CD14-positive monocyte (primary cell): ENCODE measurements at regions not wholly inside any gene's neighbourhood (a gene's known extent, or its start where the extent isn't known, plus 50 kb on each side); places are given as distances from the start of the nearest gene placed in this dataset.

Experiments used
- DNase-seq, 3 donors: peaks; one replicate each; pipeline ENCODE4 v3.0.0-alpha.2; 2011 to 2022
- H2AFZ ChIP-seq: 2 replicates; pipeline ENCODE4 v1.6.0; 2012; ENCODE audit warnings: mild to moderate bottlenecking, low read depth, low read length, inconsistent platforms; ENCODE audit not compliant: insufficient read depth, poor library complexity, severe bottlenecking
- H3K27ac ChIP-seq, 2 donors: 1 replicate in 1 of 2; 2 replicates in 1 of 2; pipeline ENCODE4 v1.5.1; 2012 to 2013; ENCODE audit warnings: low read length in 2 of 2, control low read depth in 1 of 2, inconsistent platforms in 1 of 2, low read depth in 1 of 2, mild to moderate bottlenecking in 1 of 2
- H3K27me3 ChIP-seq, 2 donors: one replicate each; pipeline versions ENCODE4 v1.6.0 to v1.6.1; 2011 to 2013; ENCODE audit warnings: low read length in 2 of 2; ENCODE audit not compliant: control insufficient read depth in 2 of 2, insufficient read depth in 2 of 2
- H3K36me3 ChIP-seq, 2 donors: replicated peaks in 1 of 2; 1 replicate in 1 of 2; 2 replicates in 1 of 2; pipeline versions ENCODE4 v1.5.1 to v1.6.1; 2012 to 2013; ENCODE audit warnings: low read length in 2 of 2, control low read depth in 1 of 2, inconsistent platforms in 1 of 2, mild to moderate bottlenecking in 1 of 2; ENCODE audit not compliant: insufficient read depth in 2 of 2, control insufficient read depth in 1 of 2
- H3K4me1 ChIP-seq, 2 donors: 1 replicate in 1 of 2; 2 replicates in 1 of 2; pipeline versions ENCODE4 v1.5.1 to v1.6.1; 2012 to 2013; ENCODE audit warnings: low read length in 2 of 2, control low read depth in 1 of 2, inconsistent platforms in 1 of 2, mild to moderate bottlenecking in 1 of 2, moderate library complexity in 1 of 2; ENCODE audit not compliant: insufficient read depth in 2 of 2, control insufficient read depth in 1 of 2
- H3K4me2 ChIP-seq: replicated peaks from 2 replicates; pipeline ENCODE3; 2012; ENCODE audit warnings: low read length, moderate library complexity, mild to moderate bottlenecking; ENCODE audit not compliant: poor library complexity, severe bottlenecking; ENCODE audit errors: extremely low read depth
- H3K4me3 ChIP-seq, 3 experiments: fragments of 200-600 bp in 1 of 3; sonication (generic) in 1 of 3; replicated peaks in 1 of 3; 1 replicate in 2 of 3; 2 replicates in 1 of 3; pipeline ENCODE4 v1.5.1; 2011 to 2013; ENCODE audit warnings: low read length in 3 of 3, mild to moderate bottlenecking in 3 of 3, control low read depth in 2 of 3, low read depth in 2 of 3, inconsistent platforms in 1 of 3, moderate library complexity in 1 of 3
- H3K79me2 ChIP-seq: 2 replicates; pipeline ENCODE4 v1.6.0; 2012; ENCODE audit warnings: mild to moderate bottlenecking, control low read depth, inconsistent platforms, low read length, moderate library complexity; ENCODE audit not compliant: insufficient read depth
- H3K9ac ChIP-seq: 2 replicates; pipeline ENCODE4 v1.6.0; 2017; ENCODE audit warnings: low read length, mild to moderate bottlenecking; ENCODE audit not compliant: insufficient read depth, poor library complexity, severe bottlenecking
- H3K9me3 ChIP-seq, 2 donors: replicated peaks in 1 of 2; 1 replicate in 1 of 2; 2 replicates in 1 of 2; pipeline versions ENCODE4 v1.5.1 to v1.6.1; 2012 to 2013; ENCODE audit warnings: low read length in 2 of 2, control low read depth in 1 of 2; ENCODE audit not compliant: control insufficient read depth in 1 of 2, insufficient read depth in 1 of 2
- H4K20me1 ChIP-seq: 2 replicates; pipeline ENCODE4 v1.6.0; 2012; ENCODE audit warnings: mild to moderate bottlenecking, low read length, control low read depth, moderate library complexity; ENCODE audit not compliant: insufficient read depth
- H3K27ac Mint-ChIP-seq, 7 donors: one replicate each; pipeline ENCODE4 v1.8.0; 2020; ENCODE audit warnings: mild to moderate bottlenecking in 7 of 7, mixed read lengths in 7 of 7, moderate library complexity in 6 of 7, inconsistent platforms in 2 of 7
- H3K27me3 Mint-ChIP-seq, 3 donors: one replicate each; pipeline ENCODE4 v1.8.0; 2021 to 2022; ENCODE audit warnings: low read depth in 3 of 3, mild to moderate bottlenecking in 3 of 3, mixed read lengths in 3 of 3, moderate library complexity in 3 of 3, inconsistent platforms in 1 of 3
- H3K36me3 Mint-ChIP-seq, 2 donors: one replicate each; pipeline ENCODE4 v1.8.0; 2020; ENCODE audit warnings: mixed read lengths in 2 of 2, inconsistent platforms in 1 of 2, mild to moderate bottlenecking in 1 of 2
- H3K4me1 Mint-ChIP-seq: one replicate; pipeline ENCODE4 v1.8.0; 2020; ENCODE audit warnings: mild to moderate bottlenecking, mixed read lengths
- H3K4me3 Mint-ChIP-seq, 2 donors: one replicate each; pipeline ENCODE4 v1.8.0; 2020; ENCODE audit warnings: mild to moderate bottlenecking in 2 of 2, mixed read lengths in 2 of 2, moderate library complexity in 1 of 2
- H3K9me3 Mint-ChIP-seq, 7 donors: one replicate each; pipeline ENCODE4 v1.8.0; 2020 to 2022; ENCODE audit warnings: mixed read lengths in 7 of 7, mild to moderate bottlenecking in 6 of 7, moderate library complexity in 6 of 7, inconsistent platforms in 2 of 7
- CTCF ChIP-seq: fragments of 200-600 bp; IDR thresholded peaks from one replicate; pipeline ENCODE4 v1.8.0; 2022; ENCODE audit warnings: antibody characterized with exemption, mild to moderate bottlenecking
- WGBS: methylation state at CpG from one replicate; pipeline ENCODE4 v1.1.5; 2013; ENCODE audit warnings: missing lambda C conversion rate; ENCODE audit not compliant: insufficient coverage; 5-methylcytosine and 5-hydroxymethylcytosine counted together
- intact Hi-C, 2 donors: fragments of 100-400 bp; cut with micrococcal nuclease; formaldehyde crosslinking; loops; one replicate each; pipeline versions ENCODE4 v1.15.0 to v1.15.1; 2023

DNA sequence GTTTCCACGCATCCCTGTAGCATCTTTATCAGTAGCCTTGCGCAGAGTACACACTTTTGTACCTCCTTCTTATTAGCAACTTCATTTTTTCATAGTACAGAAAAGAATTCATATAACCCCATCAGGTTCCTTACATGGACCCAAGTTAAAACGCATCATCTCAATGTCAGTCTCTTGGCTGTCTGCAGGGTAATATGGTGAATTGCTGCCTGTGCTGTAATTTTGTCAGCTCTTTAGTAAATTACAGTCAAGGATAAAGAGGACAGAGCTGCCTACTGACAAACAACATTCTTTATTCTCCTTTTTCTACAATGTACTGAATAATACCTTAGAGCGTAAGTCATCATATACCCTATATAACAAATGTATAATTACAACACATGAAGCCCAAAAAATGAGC lies 222.5 kb downstream of the MRPL39 start:
- Histone ChIP-seq H3K36me3 (no peaks in the 10 kb centered on the region), H3K4me3 (no peak overlapping the region), H4K20me1 (no peaks in the 10 kb centered on the region), H3K9ac (no peak overlapping the region), H3K27me3 (no peaks in the 10 kb centered on the region), H2AFZ (no peak overlapping the region), H3K4me1 (no peaks in the 10 kb centered on the region), H3K4me2 (no peak overlapping the region), H3K27ac (no peak overlapping the region), H3K9me3 (no peaks in the 10 kb centered on the region), H3K79me2 (no peaks in the 10 kb centered on the region)
- intact Hi-C loops: no loop called here
- no peak for DNase-seq
- Mint-ChIP-seq H3K27ac (no peak overlapping the region), H3K9me3 (peaks cover 0 to 2% (median 0%) of the 10 kb centered on the region in 7 donors), H3K4me1 (no peaks in the 10 kb centered on the region), H3K36me3 (no peaks in the 10 kb centered on the region), H3K4me3 (no peak overlapping the region), H3K27me3 (peaks cover 0 to 7% (median 2%) of the 10 kb centered on the region in 3 donors)
- whole genome bisulfite sequencing: 100% methylated on average over 1 of the region's 4 CpGs
- no peak for TF ChIP-seq CTCF

GRCh38 chr21:25383545-25383944 lies 223.7 kb downstream of the MRPL39 start:
- H3K27me3 Mint-ChIP-seq: peaks cover 0 to 5% (median 2%) of the 10 kb centered on the region in 3 donors
- no peak overlapping the region for H3K9ac ChIP-seq
- no peak overlapping the region for H3K4me3 ChIP-seq
- no peak overlapping the region for H3K4me2 ChIP-seq
- no peaks in the 10 kb centered on the region for H3K4me1 ChIP-seq
- no peaks in the 10 kb centered on the region for H3K4me1 Mint-ChIP-seq
- no peaks in the 10 kb centered on the region for H3K79me2 ChIP-seq
- no peak overlapping the region for H2AFZ ChIP-seq
- 82% methylated on average over 5 of the region's 5 CpGs for WGBS
- H3K27ac ChIP-seq: no peak overlapping the region
- no peak overlapping the region for H3K4me3 Mint-ChIP-seq
- no peaks in the 10 kb centered on the region for H3K36me3 Mint-ChIP-seq
- no peak overlapping the region for H3K27ac Mint-ChIP-seq
- no peak for DNase-seq
- H3K27me3 ChIP-seq: no peaks in the 10 kb centered on the region
- peaks cover 0 to 3% (median 0%) of the 10 kb centered on the region in 7 donors for H3K9me3 Mint-ChIP-seq
- TF ChIP-seq CTCF: no peak
- no peaks in the 10 kb centered on the region for H3K36me3 ChIP-seq
- H3K9me3 ChIP-seq: no peaks in the 10 kb centered on the region
- intact Hi-C loops: no loop called here
- no peaks in the 10 kb centered on the region for H4K20me1 ChIP-seq
